ENCODE measurements at regions not wholly inside any gene's neighbourhood (a gene's known extent, or its start where the extent isn't known, plus 50 kb on each side); places are given as distances from the start of the nearest gene placed in this dataset.
"Not testable (repeated sequence)": the region's sequence is repeated elsewhere in the genome, so short reads cannot be mapped to it uniquely, and the experiment has no call there.

GRCh38 chr4:124426279-124426678 lies 286.3 kb downstream of the ANKRD50 start:
- DNase-seq (ENCODE audit: low read depth) = no peak

GRCh38 chr4:124427095-124427767 lies 285.3 kb downstream of the ANKRD50 start:
- no peak for DNase-seq (ENCODE audit: low read depth)

DNA sequence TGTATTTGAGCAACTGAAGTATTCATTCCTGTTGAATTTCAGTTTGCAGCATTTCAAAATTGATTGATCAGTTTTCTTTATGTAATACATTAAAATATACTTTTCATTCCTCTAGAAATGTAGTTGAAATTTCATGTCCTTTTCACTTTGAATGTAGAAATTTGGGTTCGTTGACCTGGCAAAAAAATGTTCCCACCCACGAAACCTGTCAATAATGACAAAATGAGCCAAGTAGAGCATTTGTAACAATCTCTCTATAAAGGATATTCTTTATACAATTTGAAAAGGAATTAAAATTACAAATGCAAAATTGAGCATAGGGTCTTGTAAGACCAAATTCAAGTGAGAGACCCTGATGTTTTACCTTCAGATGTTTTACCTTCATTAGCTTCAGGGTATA lies 283.9 kb downstream of the ANKRD50 start:
- no peak for DNase-seq (ENCODE audit: low read depth)

DNA sequence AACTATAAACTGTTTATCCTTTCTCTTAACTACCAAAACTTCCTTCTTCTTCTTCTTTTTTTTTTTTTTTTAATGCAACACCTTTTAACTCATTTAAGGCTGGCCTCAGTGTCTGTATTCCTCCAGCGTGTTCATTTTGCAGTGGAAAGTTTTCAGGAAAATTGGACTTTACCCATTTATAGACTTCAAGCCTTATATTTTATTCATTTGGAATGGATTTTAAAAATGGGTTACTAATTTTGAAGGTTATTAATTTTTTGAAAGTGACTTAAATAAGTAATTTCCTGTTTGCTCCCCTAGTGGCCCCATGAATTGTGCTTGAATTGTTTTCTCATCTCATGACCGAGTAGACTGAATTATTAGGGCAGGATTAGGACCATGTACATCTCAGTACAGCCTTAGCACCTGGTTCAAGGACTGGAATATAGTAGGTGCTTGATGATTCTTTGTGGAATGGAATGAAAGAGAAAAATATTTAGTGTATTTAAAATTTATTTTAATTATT lies 282.7 kb downstream of the ANKRD50 start:
- DNase-seq (ENCODE audit: low read depth) = no peak

DNA sequence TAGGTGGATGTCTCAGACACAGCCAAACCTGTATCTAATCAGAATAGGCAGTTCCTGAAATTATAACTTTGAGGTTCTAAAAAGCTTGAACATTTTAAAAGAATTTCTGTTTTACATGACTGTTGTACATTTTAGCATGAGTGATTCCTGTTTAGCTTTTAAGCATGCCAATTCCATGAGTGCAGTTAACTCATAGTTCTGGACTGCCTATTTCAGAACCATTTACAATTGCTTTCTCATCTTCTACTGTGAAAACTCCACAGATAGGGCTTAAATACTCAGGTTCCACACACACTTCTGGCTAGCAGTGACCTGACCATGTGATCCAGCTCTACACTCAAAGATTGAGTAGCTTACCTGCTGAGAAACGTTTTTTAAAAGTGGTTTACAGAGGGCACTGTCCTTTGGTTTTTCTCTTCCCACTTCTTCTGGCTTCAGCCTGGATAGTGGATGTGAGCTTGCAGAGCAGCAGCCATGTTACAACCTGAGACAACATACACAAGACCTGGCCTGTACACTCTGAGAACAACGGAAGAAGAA lies 280.8 kb downstream of the ANKRD50 start:
- no peak for DNase-seq (ENCODE audit: low read depth)

- no peak for DNase-seq (ENCODE audit: low read depth)
These were observed 280.0 kb downstream of the ANKRD50 start for GRCh38 chr4:124432500-124432899.

- DNase-seq (ENCODE audit: low read depth) = no peak
These were observed 279.5 kb downstream of the ANKRD50 start for GRCh38 chr4:124433044-124433443.

- DNase-seq (ENCODE audit: low read depth) = no peak
These were observed 279.0 kb downstream of the ANKRD50 start for GRCh38 chr4:124433500-124433899.

DNA sequence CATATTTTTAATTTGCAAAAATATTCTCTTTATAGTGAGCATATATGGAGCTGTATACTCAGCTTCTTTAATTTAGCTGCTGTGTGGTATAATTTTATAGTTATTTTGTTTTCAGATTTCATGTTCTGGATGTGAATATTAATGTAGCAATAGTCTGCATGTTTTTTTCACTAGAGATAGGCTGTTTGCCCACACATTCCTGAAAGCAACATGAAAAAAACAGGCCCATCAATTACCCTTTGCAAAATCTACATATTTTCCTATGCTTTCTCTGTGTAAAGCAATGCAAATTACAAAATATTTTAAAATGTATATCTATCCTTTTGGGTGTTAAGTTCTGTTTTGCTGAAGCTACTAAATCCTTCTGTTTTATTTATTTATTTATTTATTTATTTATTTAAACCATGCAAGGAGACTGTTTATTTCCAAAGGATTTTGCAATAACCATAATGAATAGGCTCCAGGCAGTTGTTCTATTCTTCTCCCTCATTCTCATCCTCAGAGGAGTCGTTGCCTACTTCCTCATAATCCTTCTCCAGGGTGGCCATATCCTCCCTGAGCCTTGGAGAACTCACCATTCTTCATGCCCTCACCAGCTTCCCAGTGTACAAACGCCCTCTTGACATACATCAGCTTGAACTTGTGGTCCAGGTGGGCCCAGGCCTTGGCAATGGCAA lies 277.1 kb downstream of the ANKRD50 start:
- DNase-seq (ENCODE audit: low read depth) = no peak

DNA sequence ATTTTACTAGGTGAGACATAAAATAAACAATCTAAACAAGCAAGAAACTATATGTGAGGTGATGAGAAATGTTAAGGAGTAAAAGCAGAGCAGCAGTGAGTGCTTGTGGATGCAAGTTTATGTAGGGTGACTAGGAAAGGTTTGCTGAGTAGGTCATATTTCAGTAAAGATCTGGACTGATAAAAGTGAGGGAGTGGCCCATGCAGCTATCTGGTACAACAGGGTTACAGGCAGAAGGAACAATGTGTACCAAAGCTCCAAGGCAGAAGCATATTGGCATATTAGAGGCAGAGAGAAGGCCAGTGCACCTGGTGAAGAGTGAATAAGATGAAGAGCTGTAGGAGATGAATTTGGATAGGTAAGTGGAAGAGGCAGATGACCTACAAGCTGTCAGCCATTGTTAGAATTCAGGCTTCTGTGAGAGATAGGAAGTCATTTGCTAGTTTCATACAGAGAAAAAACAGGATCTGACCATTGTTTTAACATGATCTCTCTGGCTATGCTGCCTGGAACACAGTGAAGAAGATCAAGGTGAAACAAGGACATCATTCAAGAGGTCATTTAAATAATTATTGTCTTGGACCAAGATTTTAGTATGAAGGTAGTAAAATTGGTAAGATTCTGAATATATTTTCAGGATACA lies 274.6 kb downstream of the ANKRD50 start:
- no peak for DNase-seq (ENCODE audit: low read depth)

- DNase-seq (ENCODE audit: low read depth) = no peak
These were observed 267.5 kb downstream of the ANKRD50 start for GRCh38 chr4:124445071-124445470.

DNA sequence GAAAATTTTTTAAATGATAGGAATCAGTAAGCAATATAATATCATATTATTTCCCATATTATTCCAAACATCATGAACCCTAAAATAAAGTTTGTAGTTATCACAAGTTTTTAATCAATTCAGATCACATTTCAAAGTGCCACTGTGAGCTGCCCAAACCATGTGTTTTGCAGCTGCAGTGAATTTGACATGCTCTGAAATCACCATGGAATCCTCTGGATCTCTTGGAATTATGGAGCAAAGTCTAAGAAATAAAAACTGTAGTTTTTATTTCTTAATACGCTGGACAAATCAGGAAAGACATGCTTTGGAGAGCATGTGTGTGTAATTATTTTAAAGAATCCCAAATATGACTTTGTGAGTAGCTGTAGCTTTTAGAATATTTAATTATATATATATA lies 262.7 kb downstream of the ANKRD50 start:
- DNase-seq (ENCODE audit: low read depth) = no peak

DNA sequence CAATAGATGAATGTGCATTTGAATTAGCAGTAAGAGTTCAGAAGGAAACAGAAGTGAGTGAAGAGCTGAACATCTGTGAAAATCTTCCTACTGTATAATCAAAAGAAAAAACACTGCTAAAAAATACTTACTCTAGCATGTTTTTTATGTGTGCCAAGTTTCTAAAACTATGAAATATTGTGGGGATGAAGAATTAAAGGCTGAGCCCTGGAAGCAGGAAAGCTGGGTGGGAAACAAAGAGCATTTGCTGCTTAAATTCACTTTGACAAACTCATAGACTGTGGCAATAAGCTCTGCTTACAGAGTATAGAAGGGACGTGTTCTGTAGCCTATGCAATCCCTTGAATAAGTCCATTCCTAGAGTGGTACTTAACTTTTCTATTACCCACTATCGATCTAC lies 261.7 kb downstream of the ANKRD50 start:
- no peak for DNase-seq (ENCODE audit: low read depth)

- DNase-seq (ENCODE audit: low read depth) = no peak
These were observed 257.7 kb downstream of the ANKRD50 start for GRCh38 chr4:124454772-124455270.

DNA sequence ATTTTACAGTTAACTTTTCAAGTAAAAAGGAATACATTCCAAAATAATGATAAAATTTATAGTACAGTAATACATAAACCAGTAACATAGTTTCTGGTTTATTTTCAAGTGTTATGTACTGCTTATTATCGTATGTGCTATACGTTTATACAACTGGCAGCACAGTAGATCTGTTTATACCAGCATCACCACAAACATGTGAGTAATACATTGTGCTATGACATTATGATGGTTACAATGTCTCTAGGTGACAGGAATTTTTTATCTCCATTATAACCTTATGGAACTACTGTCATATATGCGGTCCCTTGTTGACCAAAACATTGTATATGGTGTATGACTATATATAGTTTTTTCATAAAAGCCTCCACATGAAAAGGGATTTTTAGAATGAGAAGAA lies 256.9 kb downstream of the ANKRD50 start:
- no peak for DNase-seq (ENCODE audit: low read depth)

DNA sequence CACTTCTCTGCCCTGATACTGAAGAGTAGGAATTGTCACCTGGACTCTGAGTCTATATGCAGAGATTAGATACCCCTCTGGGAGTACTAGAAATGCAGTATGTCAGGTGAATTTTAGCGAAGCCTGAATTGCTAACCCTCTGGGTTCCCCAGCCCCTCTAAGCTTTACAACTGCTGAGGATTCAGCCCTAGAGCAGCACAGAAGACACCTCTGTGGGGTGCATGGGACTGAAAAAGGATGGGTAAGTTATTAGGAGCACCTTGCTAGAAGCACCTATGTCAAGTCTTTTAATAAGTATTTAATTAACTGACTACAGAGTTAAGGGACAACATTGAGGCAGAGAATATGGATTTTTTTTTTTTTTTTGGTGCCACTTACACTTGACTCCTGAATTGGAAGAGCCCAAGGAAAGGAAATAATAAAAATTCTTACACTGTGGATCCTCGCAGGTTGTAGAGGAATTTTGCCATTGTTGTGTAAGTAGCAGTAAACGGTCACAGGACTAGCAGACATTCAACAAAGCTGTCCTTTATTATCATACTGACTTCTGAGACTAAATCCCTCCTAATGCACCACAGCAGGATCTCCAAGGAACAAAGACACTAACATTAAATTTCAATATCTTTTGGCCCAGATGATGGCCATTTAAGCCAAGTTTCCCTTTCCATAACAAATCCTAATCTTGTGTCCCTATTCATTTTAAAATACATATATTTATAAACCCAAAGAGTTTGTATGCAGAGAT lies 253.2 kb downstream of the ANKRD50 start:
- no peak for DNase-seq (ENCODE audit: low read depth)

DNA sequence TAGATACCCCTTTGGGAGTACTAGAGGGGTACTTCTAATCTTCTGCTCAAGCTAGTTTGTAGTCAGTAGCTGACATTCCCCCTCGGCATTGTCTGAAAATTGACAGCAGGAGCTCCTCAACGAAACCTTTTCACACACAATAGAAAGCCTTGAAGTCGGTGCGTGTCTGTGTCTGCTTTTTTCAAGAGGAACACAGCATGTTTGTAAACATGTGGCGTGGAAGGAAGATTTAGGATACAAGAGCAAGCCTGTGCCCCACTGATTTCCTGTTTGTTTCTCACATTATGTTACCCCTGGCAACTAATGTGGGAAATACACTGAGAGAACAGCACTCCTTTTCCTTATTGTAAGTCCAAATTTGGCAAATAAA lies 252.6 kb downstream of the ANKRD50 start:
- DNase-seq (ENCODE audit: low read depth) = peak; percentile 10

- not testable (repeated sequence) for DNase-seq (ENCODE audit: low read depth)
These were observed 250.9 kb downstream of the ANKRD50 start for GRCh38 chr4:124461592-124461991.

DNA sequence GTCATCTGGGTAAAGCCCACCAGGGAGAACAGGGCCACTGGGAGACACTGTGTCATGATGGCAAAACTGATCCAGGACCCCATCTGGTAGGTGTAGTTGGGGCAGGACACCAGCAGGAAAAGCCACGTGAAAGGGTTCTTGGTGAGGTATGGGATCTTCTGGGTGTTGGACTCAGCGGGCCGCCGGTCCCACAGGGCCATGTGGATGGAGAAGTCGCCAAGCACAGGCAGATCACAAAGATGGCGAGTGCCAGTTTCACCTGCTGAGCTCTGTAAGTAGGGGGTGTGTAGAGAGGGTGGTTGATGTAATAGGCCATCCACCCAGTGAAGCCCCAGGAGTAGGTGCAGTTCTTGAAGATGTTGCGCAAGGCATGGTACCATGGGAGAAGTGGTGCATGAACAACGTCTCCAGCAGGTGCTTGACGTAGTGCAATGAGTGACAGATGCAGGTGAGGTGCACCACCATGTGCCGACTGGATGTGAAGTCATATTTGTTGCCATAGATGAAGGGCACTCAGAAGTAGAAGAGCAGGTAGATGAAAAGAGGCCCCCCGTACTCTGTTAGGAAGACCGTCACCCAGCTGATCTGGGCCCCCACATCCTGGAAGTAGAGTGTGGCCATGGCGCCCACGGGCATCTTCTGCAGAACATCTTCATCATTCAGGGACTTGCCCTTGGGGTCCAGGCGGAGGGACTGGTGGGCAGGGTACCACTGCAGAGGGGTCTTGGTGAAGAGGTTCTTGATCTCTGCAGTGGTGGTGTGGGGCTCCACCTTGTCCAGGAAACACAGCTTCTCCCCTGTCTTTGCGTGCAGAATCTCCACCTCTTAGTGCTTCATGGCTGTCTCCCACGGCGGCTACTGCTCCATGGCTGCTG lies 249.3 kb downstream of the ANKRD50 start:
- DNase-seq (ENCODE audit: low read depth) = no peak

DNA sequence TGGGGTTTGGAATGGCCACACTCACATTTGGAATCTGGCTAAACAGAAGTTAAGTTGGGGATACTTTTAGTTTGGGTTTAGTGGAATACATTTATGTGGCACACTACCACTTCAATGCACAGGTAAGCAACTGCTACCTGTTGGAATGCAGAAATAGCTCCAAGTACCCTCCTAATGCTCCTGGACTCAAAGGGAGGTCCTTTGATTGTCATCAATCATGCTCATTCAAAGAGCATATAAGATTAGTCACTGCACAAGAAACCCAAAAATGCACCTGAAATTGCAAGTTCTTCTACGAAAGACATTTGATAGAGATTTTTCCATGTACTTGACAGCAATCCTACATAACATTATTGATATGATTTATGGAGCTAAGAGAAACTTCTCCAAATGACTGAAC lies 247.7 kb downstream of the ANKRD50 start:
- no peak for DNase-seq (ENCODE audit: low read depth)

- no peak for DNase-seq (ENCODE audit: low read depth)
These were observed 244.2 kb downstream of the ANKRD50 start for GRCh38 chr4:124468360-124468759.
